ENCODE measurements at regions not wholly inside any gene's neighbourhood (a gene's known extent, or its start where the extent isn't known, plus 50 kb on each side); places are given as distances from the start of the nearest gene placed in this dataset.

DNA sequence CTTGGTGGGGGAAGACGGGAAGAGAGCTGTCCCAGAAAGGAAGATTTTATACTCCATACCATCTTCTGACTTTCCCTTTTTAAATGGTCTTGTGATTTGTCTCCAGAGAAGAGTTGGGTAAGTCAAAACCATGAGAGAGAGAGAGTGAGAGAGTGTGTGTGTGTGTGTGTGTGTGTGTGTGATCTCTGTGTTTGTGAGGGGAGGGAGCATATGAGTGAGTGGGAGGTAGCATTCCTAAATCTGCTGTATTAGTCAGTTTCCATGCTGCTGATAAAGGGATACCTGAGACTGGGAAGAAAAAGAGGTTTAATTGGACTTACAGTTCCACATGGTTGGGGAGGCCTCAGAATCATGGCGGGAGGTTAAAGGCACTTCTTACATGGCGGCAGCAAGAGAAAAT is 102.0 kb upstream of the VANGL1 start:
- no peak for TF ChIP-seq POLR2A (IDR thresholded peaks at IDR 0.05)
- TF ChIP-seq, protein P1, sequence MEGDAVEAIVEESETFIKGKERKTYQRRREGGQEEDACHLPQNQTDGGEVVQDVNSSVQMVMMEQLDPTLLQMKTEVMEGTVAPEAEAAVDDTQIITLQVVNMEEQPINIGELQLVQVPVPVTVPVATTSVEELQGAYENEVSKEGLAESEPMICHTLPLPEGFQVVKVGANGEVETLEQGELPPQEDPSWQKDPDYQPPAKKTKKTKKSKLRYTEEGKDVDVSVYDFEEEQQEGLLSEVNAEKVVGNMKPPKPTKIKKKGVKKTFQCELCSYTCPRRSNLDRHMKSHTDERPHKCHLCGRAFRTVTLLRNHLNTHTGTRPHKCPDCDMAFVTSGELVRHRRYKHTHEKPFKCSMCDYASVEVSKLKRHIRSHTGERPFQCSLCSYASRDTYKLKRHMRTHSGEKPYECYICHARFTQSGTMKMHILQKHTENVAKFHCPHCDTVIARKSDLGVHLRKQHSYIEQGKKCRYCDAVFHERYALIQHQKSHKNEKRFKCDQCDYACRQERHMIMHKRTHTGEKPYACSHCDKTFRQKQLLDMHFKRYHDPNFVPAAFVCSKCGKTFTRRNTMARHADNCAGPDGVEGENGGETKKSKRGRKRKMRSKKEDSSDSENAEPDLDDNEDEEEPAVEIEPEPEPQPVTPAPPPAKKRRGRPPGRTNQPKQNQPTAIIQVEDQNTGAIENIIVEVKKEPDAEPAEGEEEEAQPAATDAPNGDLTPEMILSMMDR (IDR thresholded peaks at IDR 0.05): no peak

All from esophagus squamous epithelium (tissue), 4 donors.